Keratinocyte (primary cell): ENCODE measurements at regions not wholly inside any gene's neighbourhood (a gene's known extent, or its start where the extent isn't known, plus 50 kb on each side); places are given as distances from the start of the nearest gene placed in this dataset.
A peak's percentile ranks its signal among the peaks of the same experiment; 100 is the strongest.

Experiments used
- DNase-seq: peaks from one replicate; pipeline ENCODE4 v3.0.0-alpha.2; 2011; ENCODE audit warnings: low read depth, missing footprints, low spot score
- FAIRE-seq: peaks from 2 replicates; lab custom pipeline; 2011; peaks lifted over from hg19 to GRCh38; lab: Jason Lieb, UNC
- H2AFZ ChIP-seq: 2 replicates; pipeline ENCODE4 v1.6.0; 2012; ENCODE audit warnings: low read length, control low read depth, inconsistent platforms; ENCODE audit not compliant: control insufficient read depth
- H3K27ac ChIP-seq: 2 replicates; pipeline ENCODE4 v1.5.1; 2011; ENCODE audit warnings: low read length; ENCODE audit not compliant: control insufficient read depth, insufficient read depth
- H3K27me3 ChIP-seq: 3 replicates; pipeline ENCODE4 v1.6.0; 2011; ENCODE audit warnings: low read length; ENCODE audit not compliant: control insufficient read depth, insufficient read depth; ENCODE audit errors: extremely low read depth
- H3K36me3 ChIP-seq, 2 experiments: 2 replicates in 1 of 2; 3 replicates in 1 of 2; pipeline ENCODE4 v1.5.1; 2011; ENCODE audit warnings: low read length in 2 of 2, mild to moderate bottlenecking in 1 of 2; ENCODE audit not compliant: control insufficient read depth in 2 of 2, insufficient read depth in 2 of 2; ENCODE audit errors: extremely low read depth in 1 of 2
- H3K4me1 ChIP-seq: 3 replicates; pipeline ENCODE4 v1.5.1; 2011; ENCODE audit warnings: low read length; ENCODE audit not compliant: control insufficient read depth, insufficient read depth; ENCODE audit errors: extremely low read depth
- H3K4me2 ChIP-seq: 3 replicates; pipeline ENCODE4 v1.6.0; 2011; ENCODE audit warnings: low read depth, low read length; ENCODE audit not compliant: control insufficient read depth, insufficient read depth; ENCODE audit errors: extremely low read depth
- H3K4me3 ChIP-seq, 3 experiments: fragments of 200-600 bp in 1 of 3; sonication (generic) in 1 of 3; 2 replicates in 2 of 3; 3 replicates in 1 of 3; pipeline ENCODE4 v1.5.1; 2011 to 2016; ENCODE audit warnings: low read length in 3 of 3, mild to moderate bottlenecking in 3 of 3, control low read depth in 2 of 3, inconsistent platforms in 1 of 3, low read depth in 1 of 3, mixed read lengths in 1 of 3, mixed run types in 1 of 3, moderate library complexity in 1 of 3; ENCODE audit not compliant: control insufficient read depth in 2 of 3, insufficient read depth in 2 of 3; ENCODE audit errors: extremely low read depth in 1 of 3
- H3K79me2 ChIP-seq: 2 replicates; pipeline ENCODE4 v1.6.0; 2012; ENCODE audit warnings: low read length; ENCODE audit not compliant: control insufficient read depth, insufficient read depth
- H3K9ac ChIP-seq: 3 replicates; pipeline ENCODE4 v1.6.0; 2011; ENCODE audit warnings: low read length; ENCODE audit not compliant: control insufficient read depth, insufficient read depth; ENCODE audit errors: extremely low read depth
- H3K9me1 ChIP-seq: 3 replicates; pipeline ENCODE4 v1.6.0; 2011; ENCODE audit warnings: low read length; ENCODE audit not compliant: control insufficient read depth, insufficient read depth; ENCODE audit errors: extremely low read depth
- H3K9me3 ChIP-seq: 2 replicates; pipeline ENCODE4 v1.5.1; 2012; ENCODE audit warnings: low read depth, low read length; ENCODE audit not compliant: control insufficient read depth
- H4K20me1 ChIP-seq: 3 replicates; pipeline ENCODE4 v1.6.0; 2011; ENCODE audit warnings: low read length; ENCODE audit not compliant: control insufficient read depth, insufficient read depth; ENCODE audit errors: extremely low read depth
- CTCF ChIP-seq, 3 experiments: IDR thresholded peaks in 1 of 3; conservative IDR thresholded peaks in 1 of 3; optimal IDR thresholded peaks in 1 of 3; 2 replicates in 2 of 3; 3 replicates in 1 of 3; pipeline versions ENCODE3 to v1.5.1; 2011; ENCODE audit warnings: low read length in 3 of 3, mild to moderate bottlenecking in 3 of 3, moderate library complexity in 2 of 3, control low read depth in 1 of 3, inconsistent platforms in 1 of 3; ENCODE audit not compliant: insufficient read depth in 2 of 3; ENCODE audit errors: extremely low read depth in 1 of 3
- EZH2 ChIP-seq: IDR thresholded peaks from one replicate; pipeline ENCODE4 v1.6.1; 2012; ENCODE audit warnings: inconsistent platforms, mild to moderate bottlenecking, low read length, moderate library complexity
- dilution Hi-C: fragments of 300-500 bp; cut with MboI; formaldehyde crosslinking; loops from one replicate; pipeline ENCODE4 v1.7.0; 2020; ENCODE audit warnings: low sequenced_read_pairs; ENCODE audit not compliant: extremely low pct_ligation_motif_present

- Histone ChIP-seq H3K9ac (no peak overlapping the region), H3K79me2 (no peaks in the 10 kb centered on the region), H2AFZ (no peak overlapping the region), H4K20me1 (no peaks in the 10 kb centered on the region), H3K9me1 (no peaks in the 10 kb centered on the region), H3K36me3 (no peaks in the 10 kb centered on the region), H3K4me2 (no peak overlapping the region), H3K27ac (no peak overlapping the region), H3K4me3 (no peak overlapping the region), H3K4me1 (peaks cover 6% of the 10 kb centered on the region), H3K9me3 (no peaks in the 10 kb centered on the region), H3K27me3 (no peaks in the 10 kb centered on the region)
- no peak for FAIRE-seq
- dilution Hi-C loops = no loop called here
- DNase-seq = no peak
- no peak for TF ChIP-seq CTCF (optimal IDR thresholded peaks at IDR 0.05 in 1 of 3, IDR thresholded peaks at IDR 0.05 in 1 of 3, conservative IDR thresholded peaks at IDR 0.05 in 1 of 3; ENCODE audit: extremely low read depth in 1 of 3, insufficient read depth in 2 of 3, low read length in 3 of 3)
- TF ChIP-seq EZH2 = no peak
Observed at GRCh38 chr11:110778343-110778742, 66.1 kb upstream of the ARHGAP20 start.

GRCh38 chr11:110777775-110778174, 65.5 kb upstream of the ARHGAP20 start:
- Histone ChIP-seq H3K27ac (no peak overlapping the region), H3K9me1 (no peaks in the 10 kb centered on the region), H3K9me3 (no peaks in the 10 kb centered on the region), H2AFZ (no peak overlapping the region), H3K36me3 (no peaks in the 10 kb centered on the region), H3K4me2 (no peak overlapping the region), H3K79me2 (no peaks in the 10 kb centered on the region), H3K4me3 (no peak overlapping the region), H4K20me1 (no peaks in the 10 kb centered on the region), H3K27me3 (no peaks in the 10 kb centered on the region), H3K9ac (no peak overlapping the region), H3K4me1 (peaks cover 6% of the 10 kb centered on the region)
- no peak for TF ChIP-seq EZH2
- no peak for TF ChIP-seq CTCF (optimal IDR thresholded peaks at IDR 0.05 in 1 of 3, IDR thresholded peaks at IDR 0.05 in 1 of 3, conservative IDR thresholded peaks at IDR 0.05 in 1 of 3; ENCODE audit: extremely low read depth in 1 of 3, insufficient read depth in 2 of 3, low read length in 3 of 3)
- dilution Hi-C loops = no loop called here
- peak; percentile 34 for FAIRE-seq
- no peak for DNase-seq
